Fibroblast of mammary gland (primary cell): ENCODE measurements at regions not wholly inside any gene's neighbourhood (a gene's known extent, or its start where the extent isn't known, plus 50 kb on each side); places are given as distances from the start of the nearest gene placed in this dataset.
A peak's percentile ranks its signal among the peaks of the same experiment; 100 is the strongest.

Experiments used
- DNase-seq: peaks from one replicate; pipeline ENCODE4 v3.0.0-alpha.2; 2010; ENCODE audit warnings: low read depth
- H3K4me3 ChIP-seq: 2 replicates; pipeline ENCODE4 v1.5.1; 2011; ENCODE audit warnings: low read depth, mild to moderate bottlenecking, low read length, moderate library complexity; ENCODE audit not compliant: control insufficient read depth
- TF ChIP-seq, protein P1 (sequence below): conservative IDR thresholded peaks from 2 replicates; pipeline ENCODE4 v1.5.1; 2011; ENCODE audit warnings: low read depth, low read length, inconsistent platforms; ENCODE audit not compliant: control insufficient read depth, insufficient read depth

DNA sequence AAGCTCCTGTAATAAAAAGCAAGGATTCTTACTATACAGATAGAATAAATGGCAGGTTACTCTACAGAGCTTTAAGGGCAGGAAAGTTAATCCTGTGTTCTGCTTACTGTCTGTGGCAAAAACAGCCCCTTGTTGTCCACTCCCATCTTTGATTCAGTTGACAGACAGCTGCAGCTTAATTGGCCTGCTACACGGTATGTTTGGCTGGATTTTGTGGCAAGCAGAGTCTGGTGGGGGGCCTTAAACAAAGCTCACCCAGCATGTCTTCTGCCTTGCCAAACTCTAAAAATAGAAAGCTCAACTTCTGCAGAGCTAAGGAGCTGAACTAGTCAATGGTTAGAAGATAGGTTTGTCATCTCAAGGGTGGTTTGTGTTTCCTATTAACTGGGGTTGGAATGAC is 407.2 kb downstream of the HLX start:
- H3K4me3 ChIP-seq, result no peak overlapping the region
- no peak for DNase-seq
- TF ChIP-seq, protein P1, sequence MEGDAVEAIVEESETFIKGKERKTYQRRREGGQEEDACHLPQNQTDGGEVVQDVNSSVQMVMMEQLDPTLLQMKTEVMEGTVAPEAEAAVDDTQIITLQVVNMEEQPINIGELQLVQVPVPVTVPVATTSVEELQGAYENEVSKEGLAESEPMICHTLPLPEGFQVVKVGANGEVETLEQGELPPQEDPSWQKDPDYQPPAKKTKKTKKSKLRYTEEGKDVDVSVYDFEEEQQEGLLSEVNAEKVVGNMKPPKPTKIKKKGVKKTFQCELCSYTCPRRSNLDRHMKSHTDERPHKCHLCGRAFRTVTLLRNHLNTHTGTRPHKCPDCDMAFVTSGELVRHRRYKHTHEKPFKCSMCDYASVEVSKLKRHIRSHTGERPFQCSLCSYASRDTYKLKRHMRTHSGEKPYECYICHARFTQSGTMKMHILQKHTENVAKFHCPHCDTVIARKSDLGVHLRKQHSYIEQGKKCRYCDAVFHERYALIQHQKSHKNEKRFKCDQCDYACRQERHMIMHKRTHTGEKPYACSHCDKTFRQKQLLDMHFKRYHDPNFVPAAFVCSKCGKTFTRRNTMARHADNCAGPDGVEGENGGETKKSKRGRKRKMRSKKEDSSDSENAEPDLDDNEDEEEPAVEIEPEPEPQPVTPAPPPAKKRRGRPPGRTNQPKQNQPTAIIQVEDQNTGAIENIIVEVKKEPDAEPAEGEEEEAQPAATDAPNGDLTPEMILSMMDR, result no peak

DNA sequence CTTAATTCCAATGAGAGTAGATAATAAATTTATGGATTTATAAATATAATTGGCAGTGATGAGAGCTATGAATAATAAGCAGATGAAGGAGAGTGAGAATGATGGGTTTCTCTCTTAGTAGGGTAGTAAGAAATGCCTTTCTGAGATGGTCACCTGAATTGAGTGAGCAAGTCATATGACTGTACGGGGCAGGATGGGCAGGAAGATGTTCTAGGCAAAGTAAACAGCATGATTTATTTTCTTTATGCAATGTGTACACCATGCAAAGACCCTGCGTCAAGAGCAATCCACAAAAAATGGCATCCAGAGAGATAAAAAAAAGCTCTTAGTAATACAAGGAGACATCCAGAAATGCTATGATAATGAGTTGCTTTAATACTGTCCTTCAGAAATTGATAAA is 409.9 kb downstream of the HLX start:
- no peak for DNase-seq
- TF ChIP-seq, protein P1, result no peak
- H3K4me3 ChIP-seq, result no peak overlapping the region

DNA sequence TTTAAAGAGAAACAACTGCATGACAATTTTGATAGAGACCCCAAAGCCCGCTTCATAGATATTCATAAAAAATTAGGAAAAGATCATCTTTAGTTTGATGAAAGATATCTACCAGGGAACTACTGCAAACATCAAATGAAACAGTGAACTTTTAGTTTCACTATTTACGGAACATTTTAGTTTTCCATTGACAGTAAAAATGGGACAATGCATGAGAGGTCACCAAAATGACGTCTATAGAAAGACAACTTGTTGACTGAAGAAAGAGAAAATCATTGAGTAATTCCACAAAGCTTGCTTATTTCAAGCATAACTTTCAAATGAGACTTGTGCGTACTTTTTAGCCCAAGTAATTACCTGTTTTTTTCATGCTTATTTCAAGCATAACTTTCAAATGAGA is 411.4 kb downstream of the HLX start:
- no peak for DNase-seq
- TF ChIP-seq, protein P1, result no peak
- H3K4me3 ChIP-seq, result no peak overlapping the region

DNA sequence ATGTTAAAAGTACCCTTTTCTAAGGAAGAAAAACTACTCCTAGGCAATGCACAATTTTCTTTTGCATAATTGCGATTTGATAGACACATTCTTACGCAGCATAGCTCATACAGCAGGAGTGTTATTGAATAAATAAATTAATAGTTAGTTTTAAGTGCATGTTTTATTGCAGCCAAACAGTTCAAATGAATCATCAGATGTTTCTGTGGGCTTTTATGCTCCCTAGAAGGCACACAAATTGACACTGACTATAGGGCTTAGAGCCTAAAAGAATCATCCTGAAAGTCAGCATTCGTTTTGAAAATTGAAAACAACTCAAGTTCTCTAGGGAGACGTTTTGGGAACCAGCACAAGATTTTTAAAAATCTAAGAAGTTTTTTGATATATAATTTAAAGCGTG is 411.9 kb downstream of the HLX start:
- TF ChIP-seq, protein P1, result no peak
- H3K4me3 ChIP-seq, result no peak overlapping the region
- DNase-seq, result no peak

DNA sequence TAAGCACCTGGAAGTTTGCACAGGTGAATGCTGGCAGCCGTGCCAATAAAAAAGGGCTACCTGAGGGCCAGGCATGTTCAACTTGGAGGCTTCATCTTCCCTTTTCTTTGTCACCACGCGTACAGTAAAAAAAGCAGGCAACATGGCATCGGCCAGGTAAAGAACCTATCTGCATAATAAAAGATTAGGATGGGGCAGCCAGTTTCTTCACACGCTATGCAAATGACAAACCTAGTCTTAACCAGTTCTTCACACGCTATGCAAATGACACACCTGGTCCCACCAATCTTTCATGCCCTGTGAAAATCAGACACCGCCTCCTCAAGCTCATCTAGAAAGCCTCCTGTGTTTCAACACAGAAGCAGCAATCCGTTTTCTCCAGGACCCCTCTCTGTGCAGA is 413.4 kb downstream of the HLX start:
- TF ChIP-seq, protein P1, result no peak
- no peak for DNase-seq
- H3K4me3 ChIP-seq, result no peak overlapping the region

DNA sequence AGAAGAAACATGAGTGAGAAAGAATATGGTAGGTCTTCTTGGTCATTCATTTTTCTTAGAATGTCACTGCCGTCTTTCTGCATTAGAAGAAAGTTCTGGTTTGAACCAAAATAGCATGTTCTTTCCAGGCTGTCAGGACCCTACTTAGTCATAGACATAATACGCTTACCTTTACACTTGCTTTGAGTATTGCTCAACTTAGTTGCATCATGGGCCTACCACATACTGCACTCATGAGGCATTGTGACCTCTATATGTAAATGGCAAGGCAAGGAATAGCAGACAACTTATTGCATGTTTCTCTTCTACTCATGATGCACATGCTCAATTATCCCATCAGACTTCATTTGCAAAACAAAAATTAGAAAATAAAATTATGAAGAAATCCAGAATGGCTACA is 415.0 kb downstream of the HLX start:
- DNase-seq, result peak; percentile 90
- no peak overlapping the region for H3K4me3 ChIP-seq
- TF ChIP-seq, protein P1, result no peak

DNA sequence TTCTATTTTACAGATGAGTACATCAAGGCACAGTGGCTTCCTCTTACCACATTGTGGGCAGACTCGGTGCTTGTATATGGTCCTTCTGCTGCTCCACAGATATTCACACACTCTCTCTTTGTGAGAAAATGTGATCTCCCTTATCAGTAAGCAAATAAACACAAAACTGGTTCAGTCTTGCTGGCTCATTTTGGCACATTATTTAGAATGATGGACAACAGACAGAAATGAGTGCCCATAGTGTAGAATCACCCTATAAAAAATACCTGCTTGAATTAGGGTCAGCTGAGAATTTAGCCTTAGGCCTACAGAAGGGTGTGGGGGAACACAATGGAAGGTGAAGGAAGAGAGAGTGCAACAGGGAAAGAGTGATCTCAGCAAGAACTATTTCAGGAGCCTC is 423.1 kb downstream of the HLX start:
- TF ChIP-seq, protein P1, result no peak
- H3K4me3 ChIP-seq, result no peak overlapping the region
- no peak for DNase-seq
